GM23338 (cell line): ENCODE measurements at regions not wholly inside any gene's neighbourhood (a gene's known extent, or its start where the extent isn't known, plus 50 kb on each side); places are given as distances from the start of the nearest gene placed in this dataset.

Source experiments
- ATAC-seq: fragments of 200-7000 bp; cut with Tn5 transposase; 3 replicates; pipeline ENCODE4 v1.9.1; 2020
- DNase-seq: peaks from one replicate; pipeline ENCODE4 v3.0.0-alpha.2; 2015; ENCODE audit warnings: low spot score
- H2AFZ ChIP-seq: fragments of 200-600 bp; sonication (generic); 2 replicates; pipeline ENCODE4 v1.8.0; 2016; ENCODE audit warnings: antibody characterized with exemption, mild to moderate bottlenecking, moderate library complexity
- H3F3A ChIP-seq: fragments of 200-600 bp; sonication (generic); replicated peaks from 2 replicates; pipeline ENCODE4 v1.8.0; 2017; ENCODE audit warnings: antibody characterized with exemption, mixed run types, low read depth
- H3K27ac ChIP-seq: fragments of 200-600 bp; sonication (generic); 2 replicates; pipeline ENCODE4 v1.6.1; 2016; ENCODE audit warnings: low read depth
- H3K27me3 ChIP-seq: fragments of 200-600 bp; sonication (generic); 2 replicates; pipeline ENCODE4 v1.8.0; 2016; ENCODE audit warnings: mild to moderate bottlenecking, mixed run types, moderate library complexity; ENCODE audit not compliant: insufficient read depth
- H3K36me3 ChIP-seq: fragments of 200-600 bp; sonication (generic); 2 replicates; pipeline ENCODE4 v1.8.0; 2016; ENCODE audit warnings: mild to moderate bottlenecking; ENCODE audit not compliant: insufficient read depth
- H3K4me1 ChIP-seq: fragments of 200-600 bp; sonication (generic); 2 replicates; pipeline ENCODE4 v1.8.0; 2016; ENCODE audit warnings: mild to moderate bottlenecking, moderate library complexity; ENCODE audit not compliant: insufficient read depth
- H3K4me2 ChIP-seq: fragments of 200-600 bp; sonication (generic); 2 replicates; pipeline ENCODE4 v1.7.1; 2017; ENCODE audit warnings: mixed run types
- H3K4me3 ChIP-seq: fragments of 200-600 bp; sonication (generic); 2 replicates; pipeline ENCODE4 v1.6.1; 2016; ENCODE audit warnings: mixed run types
- H3K79me2 ChIP-seq: fragments of 200-600 bp; sonication (generic); replicated peaks from 2 replicates; pipeline ENCODE4 v1.8.0; 2017; ENCODE audit warnings: mild to moderate bottlenecking; ENCODE audit not compliant: insufficient read depth
- H3K9me2 ChIP-seq: fragments of 200-600 bp; sonication (generic); 2 replicates; pipeline ENCODE4 v1.8.0; 2017; ENCODE audit not compliant: insufficient read depth
- H4K20me1 ChIP-seq: fragments of 200-600 bp; sonication (generic); replicated peaks from 2 replicates; pipeline ENCODE4 v1.8.0; 2017; ENCODE audit warnings: mild to moderate bottlenecking; ENCODE audit not compliant: insufficient read depth
- H3K27ac Mint-ChIP-seq: 2 replicates; pipeline ENCODE4 v1.8.0; 2020; ENCODE audit warnings: inconsistent platforms, mild to moderate bottlenecking, moderate library complexity, mixed read lengths
- H3K27me3 Mint-ChIP-seq: 3 replicates; pipeline ENCODE4 v1.8.0; 2022; ENCODE audit warnings: low read depth, mild to moderate bottlenecking, moderate library complexity, mixed read lengths, inconsistent platforms; ENCODE audit not compliant: insufficient read depth, poor library complexity
- H3K36me3 Mint-ChIP-seq: 3 replicates; pipeline ENCODE4 v1.8.0; 2021; ENCODE audit warnings: low read depth, mild to moderate bottlenecking, inconsistent platforms, moderate library complexity, mixed read lengths
- H3K4me1 Mint-ChIP-seq: 3 replicates; pipeline ENCODE4 v1.8.0; 2020; ENCODE audit warnings: mild to moderate bottlenecking, inconsistent platforms, mixed read lengths
- H3K4me3 Mint-ChIP-seq: 3 replicates; pipeline ENCODE4 v1.8.0; 2021; ENCODE audit warnings: moderate library complexity, mild to moderate bottlenecking, inconsistent platforms, mixed read lengths
- H3K9me3 Mint-ChIP-seq: 3 replicates; pipeline ENCODE4 v1.8.0; 2020; ENCODE audit warnings: moderate library complexity, mild to moderate bottlenecking, inconsistent platforms, mixed read lengths
- CREB1 ChIP-seq: fragments of 250-450 bp; sonication (Bioruptor Pico); IDR thresholded peaks from 2 replicates; pipeline ENCODE4 v1.5.0; 2020; ENCODE audit warnings: low read depth, mild to moderate bottlenecking, moderate library complexity
- ETS1 ChIP-seq: IDR thresholded peaks from 2 replicates; pipeline ENCODE4 v1.6.1; 2016; ENCODE audit warnings: antibody characterized with exemption
- EZH2 ChIP-seq: fragments of 200-600 bp; sonication (generic); IDR thresholded peaks from one replicate; pipeline ENCODE4 v1.8.0; 2017; ENCODE audit warnings: antibody characterized with exemption, mild to moderate bottlenecking, low read depth; ENCODE audit not compliant: unreplicated experiment
- EZH2phosphoT487 ChIP-seq: fragments of 200-600 bp; sonication (generic); IDR thresholded peaks from one replicate; pipeline ENCODE4 v1.8.1; 2018; ENCODE audit warnings: antibody characterized with exemption; ENCODE audit not compliant: unreplicated experiment
- JUNB ChIP-seq: IDR thresholded peaks from one replicate; pipeline ENCODE4 v1.6.1; 2016; ENCODE audit warnings: antibody characterized with exemption; ENCODE audit not compliant: unreplicated experiment
- NANOG ChIP-seq: IDR thresholded peaks from 2 replicates; pipeline ENCODE4 v1.6.1; 2016; ENCODE audit warnings: antibody characterized with exemption, borderline replicate concordance
- POLR2AphosphoS5 ChIP-seq: IDR thresholded peaks from 2 replicates; pipeline ENCODE4 v1.6.1; 2016; ENCODE audit warnings: antibody characterized with exemption, low read depth
- STAT1 ChIP-seq: IDR thresholded peaks from one replicate; pipeline ENCODE4 v1.6.1; 2016; ENCODE audit warnings: antibody characterized with exemption; ENCODE audit not compliant: unreplicated experiment
- ZNF114 ChIP-seq: fragments of 250-450 bp; sonication (Bioruptor Pico); IDR thresholded peaks from 2 replicates; pipeline ENCODE4 v1.5.0; 2020; ENCODE audit warnings: mild to moderate bottlenecking, moderate library complexity
- ZNF331 ChIP-seq: fragments of 250-450 bp; sonication (Bioruptor Pico); IDR thresholded peaks from 2 replicates; pipeline ENCODE4 v1.5.0; 2020; ENCODE audit warnings: low read depth, mild to moderate bottlenecking, moderate library complexity
- ZNF462 ChIP-seq: fragments of 250-450 bp; sonication (Bioruptor Pico); IDR thresholded peaks from 2 replicates; pipeline ENCODE4 v1.5.0; 2020; ENCODE audit warnings: mild to moderate bottlenecking, moderate library complexity
- TF ChIP-seq, protein P1 (sequence below), 2 experiments: fragments of 200-600 bp in 1 of 2; sonication (generic) in 1 of 2; conservative IDR thresholded peaks; 2 replicates each; pipeline versions ENCODE4 v1.5.1 to v1.6.1; 2016 to 2017; ENCODE audit warnings: antibody characterized with exemption in 2 of 2, low read depth in 2 of 2, mild to moderate bottlenecking in 2 of 2, moderate library complexity in 1 of 2
- TF ChIP-seq, protein P2 (sequence below): IDR thresholded peaks from one replicate; pipeline ENCODE4 v1.6.1; 2018; ENCODE audit warnings: antibody characterized with exemption; ENCODE audit not compliant: unreplicated experiment

DNA sequence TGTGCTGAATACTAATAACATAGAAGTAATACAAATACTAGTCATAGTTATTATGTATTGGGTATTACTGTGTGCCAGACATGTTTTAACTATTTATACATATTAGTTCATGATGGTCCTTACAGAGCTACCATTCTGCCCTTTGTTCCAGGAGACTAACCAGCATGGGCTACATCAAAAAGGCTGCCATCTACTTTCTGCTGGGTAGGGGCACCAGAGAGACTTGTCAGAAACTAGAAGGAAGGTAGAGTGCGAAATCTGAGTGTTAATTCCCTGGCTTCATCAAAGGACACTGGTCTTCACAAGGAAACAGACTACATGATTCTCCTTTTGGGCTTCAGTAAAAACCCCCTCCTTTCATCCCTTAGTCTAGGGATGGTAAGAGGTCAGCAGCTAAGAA, 347.8 kb downstream of the GBA3 start:
- Histone ChIP-seq H3K27ac (no peak overlapping the region), H4K20me1 (no peaks in the 10 kb centered on the region), H3K79me2 (no peaks in the 10 kb centered on the region), H2AFZ (no peak overlapping the region), H3K9me2 (no peaks in the 10 kb centered on the region), H3K4me1 (peaks cover 7% of the 10 kb centered on the region), H3K4me2 (no peak overlapping the region), H3K4me3 (no peak overlapping the region), H3F3A (no peaks in the 10 kb centered on the region), H3K36me3 (no peaks in the 10 kb centered on the region), H3K27me3 (no peaks in the 10 kb centered on the region)
- ATAC-seq (peak; percentile 63; the same call in 2 of the 3 replicates), DNase-seq (peak; percentile 47)
- Mint-ChIP-seq H3K9me3 (peaks cover 2% of the 10 kb centered on the region; the same call in 1 of the 3 replicates), H3K4me3 (no peak overlapping the region), H3K27me3 (no peaks in the 10 kb centered on the region), H3K4me1 (peaks cover 9% of the 10 kb centered on the region), H3K36me3 (no peaks in the 10 kb centered on the region), H3K27ac (no peak overlapping the region)
- TF ChIP-seq JUNB (no peak), NANOG (no peak), ETS1 (no peak), EZH2 (no peak), ZNF331 (no peak), ZNF462 (no peak), STAT1 (no peak), POLR2AphosphoS5 (no peak), ZNF114 (CRISPR knock-in tag) (no peak), CREB1 (no peak), EZH2phosphoT487 (no peak)
- TF ChIP-seq, protein P1, sequence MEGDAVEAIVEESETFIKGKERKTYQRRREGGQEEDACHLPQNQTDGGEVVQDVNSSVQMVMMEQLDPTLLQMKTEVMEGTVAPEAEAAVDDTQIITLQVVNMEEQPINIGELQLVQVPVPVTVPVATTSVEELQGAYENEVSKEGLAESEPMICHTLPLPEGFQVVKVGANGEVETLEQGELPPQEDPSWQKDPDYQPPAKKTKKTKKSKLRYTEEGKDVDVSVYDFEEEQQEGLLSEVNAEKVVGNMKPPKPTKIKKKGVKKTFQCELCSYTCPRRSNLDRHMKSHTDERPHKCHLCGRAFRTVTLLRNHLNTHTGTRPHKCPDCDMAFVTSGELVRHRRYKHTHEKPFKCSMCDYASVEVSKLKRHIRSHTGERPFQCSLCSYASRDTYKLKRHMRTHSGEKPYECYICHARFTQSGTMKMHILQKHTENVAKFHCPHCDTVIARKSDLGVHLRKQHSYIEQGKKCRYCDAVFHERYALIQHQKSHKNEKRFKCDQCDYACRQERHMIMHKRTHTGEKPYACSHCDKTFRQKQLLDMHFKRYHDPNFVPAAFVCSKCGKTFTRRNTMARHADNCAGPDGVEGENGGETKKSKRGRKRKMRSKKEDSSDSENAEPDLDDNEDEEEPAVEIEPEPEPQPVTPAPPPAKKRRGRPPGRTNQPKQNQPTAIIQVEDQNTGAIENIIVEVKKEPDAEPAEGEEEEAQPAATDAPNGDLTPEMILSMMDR (conservative IDR thresholded peaks at IDR 0.05; ENCODE audit: low read depth in 2 of 2), result no peak; a peak in 1 of 4 replicates
- TF ChIP-seq, protein P2, sequence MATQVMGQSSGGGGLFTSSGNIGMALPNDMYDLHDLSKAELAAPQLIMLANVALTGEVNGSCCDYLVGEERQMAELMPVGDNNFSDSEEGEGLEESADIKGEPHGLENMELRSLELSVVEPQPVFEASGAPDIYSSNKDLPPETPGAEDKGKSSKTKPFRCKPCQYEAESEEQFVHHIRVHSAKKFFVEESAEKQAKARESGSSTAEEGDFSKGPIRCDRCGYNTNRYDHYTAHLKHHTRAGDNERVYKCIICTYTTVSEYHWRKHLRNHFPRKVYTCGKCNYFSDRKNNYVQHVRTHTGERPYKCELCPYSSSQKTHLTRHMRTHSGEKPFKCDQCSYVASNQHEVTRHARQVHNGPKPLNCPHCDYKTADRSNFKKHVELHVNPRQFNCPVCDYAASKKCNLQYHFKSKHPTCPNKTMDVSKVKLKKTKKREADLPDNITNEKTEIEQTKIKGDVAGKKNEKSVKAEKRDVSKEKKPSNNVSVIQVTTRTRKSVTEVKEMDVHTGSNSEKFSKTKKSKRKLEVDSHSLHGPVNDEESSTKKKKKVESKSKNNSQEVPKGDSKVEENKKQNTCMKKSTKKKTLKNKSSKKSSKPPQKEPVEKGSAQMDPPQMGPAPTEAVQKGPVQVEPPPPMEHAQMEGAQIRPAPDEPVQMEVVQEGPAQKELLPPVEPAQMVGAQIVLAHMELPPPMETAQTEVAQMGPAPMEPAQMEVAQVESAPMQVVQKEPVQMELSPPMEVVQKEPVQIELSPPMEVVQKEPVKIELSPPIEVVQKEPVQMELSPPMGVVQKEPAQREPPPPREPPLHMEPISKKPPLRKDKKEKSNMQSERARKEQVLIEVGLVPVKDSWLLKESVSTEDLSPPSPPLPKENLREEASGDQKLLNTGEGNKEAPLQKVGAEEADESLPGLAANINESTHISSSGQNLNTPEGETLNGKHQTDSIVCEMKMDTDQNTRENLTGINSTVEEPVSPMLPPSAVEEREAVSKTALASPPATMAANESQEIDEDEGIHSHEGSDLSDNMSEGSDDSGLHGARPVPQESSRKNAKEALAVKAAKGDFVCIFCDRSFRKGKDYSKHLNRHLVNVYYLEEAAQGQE, result no peak
